ENCODE measurements at regions not wholly inside any gene's neighbourhood (a gene's known extent, or its start where the extent isn't known, plus 50 kb on each side); places are given as distances from the start of the nearest gene placed in this dataset.

DNA sequence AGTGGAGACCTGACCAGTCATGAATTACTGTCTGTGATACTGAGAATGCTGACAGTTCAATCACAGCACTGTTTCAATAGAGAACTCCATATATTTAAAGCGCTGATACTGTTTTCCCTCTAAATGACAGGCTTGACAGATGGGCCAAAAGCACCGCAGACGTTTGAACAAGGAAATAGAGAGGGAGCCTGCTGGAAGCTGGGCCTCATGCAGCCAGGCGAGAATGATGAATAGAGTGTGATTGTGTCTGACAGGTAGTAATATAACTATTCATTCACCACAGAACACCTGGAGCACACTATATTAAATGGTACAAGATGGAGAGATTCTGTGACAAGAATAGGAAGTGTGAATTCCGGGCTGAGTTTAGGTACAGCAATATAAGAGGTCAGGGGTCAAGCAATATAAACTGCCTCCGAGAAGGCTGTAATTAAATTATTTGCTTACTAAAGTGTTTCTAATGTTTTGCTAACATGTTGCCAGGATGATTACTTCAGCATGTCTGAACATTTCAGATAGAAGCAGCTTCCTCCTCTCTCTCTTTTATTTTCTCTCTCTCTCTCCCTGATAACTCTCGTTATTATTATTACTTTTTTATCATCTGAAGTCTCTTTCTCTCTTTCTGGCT, 297.7 kb downstream of the CSNK1G3 start:
- POLR2A ChIA-PET: interaction anchor here (0.6 to 1.3 kb wide), 2 partner anchors 30 to 1533 kb away, joined by 3 read pairs; no protein-coding TSS in a partner anchor
- no peak for TF ChIP-seq EZH2phosphoT487 (IDR thresholded peaks at IDR 0.05; ENCODE audit: borderline replicate concordance, low read depth, low read length)
- no peak for TF ChIP-seq CTCF (conservative IDR thresholded peaks at IDR 0.05; ENCODE audit: low read length)
- BruUV-seq (replicated peaks): no TSS peak
- Histone ChIP-seq H2AFZ (ENCODE audit: low read length) (no peak overlapping the region), H3K4me1 (ENCODE audit: insufficient read depth, low read length, poor library complexity, severe bottlenecking) (peaks cover 26% of the 10 kb centered on the region), H3K27ac (ENCODE audit: low read depth, low read length, poor library complexity, severe bottlenecking) (no peak overlapping the region), H3K4me3 (ENCODE audit: low read depth, low read length, poor library complexity, severe bottlenecking) (no peak overlapping the region), H3K79me2 (ENCODE audit: insufficient read depth, low read depth, low read length) (no peaks in the 10 kb centered on the region), H3K9me3 (ENCODE audit: low read length) (no peaks in the 10 kb centered on the region), H3K9me2 (ENCODE audit: insufficient read depth, low read length) (no peaks in the 10 kb centered on the region), H4K20me1 (ENCODE audit: insufficient read depth, low read length) (no peaks in the 10 kb centered on the region), H3K36me3 (ENCODE audit: insufficient read depth, low read length) (no peaks in the 10 kb centered on the region), H3K4me2 (ENCODE audit: low read length) (peak overlapping the region; percentile 22)
- CTCF ChIA-PET (ENCODE audit: unreplicated experiment): interaction anchor here (0.5 kb wide), 1 partner anchor 1848 kb away, joined by 4 read pairs; no protein-coding TSS in a partner anchor
- intact Hi-C loops (cut with micrococcal nuclease; ENCODE audit: unreplicated experiment): no loop called here
- peak; percentile 19 for DNase-seq (ENCODE audit: low spot score)

GRCh38 chr5:123808461-123809380, 296.7 kb downstream of the CSNK1G3 start:
- H4K20me1 ChIP-seq (ENCODE audit: insufficient read depth, low read length): no peaks in the 10 kb centered on the region
- TF ChIP-seq CTCF (conservative IDR thresholded peaks at IDR 0.05; ENCODE audit: low read length) (no peak), EZH2phosphoT487 (IDR thresholded peaks at IDR 0.05; ENCODE audit: borderline replicate concordance, low read depth, low read length) (no peak)
- H3K9me3 ChIP-seq (ENCODE audit: low read length): no peaks in the 10 kb centered on the region
- H3K4me2 ChIP-seq (ENCODE audit: low read length): no peak overlapping the region
- BruUV-seq (replicated peaks): no TSS peak
- ChIA-PET POLR2A (interaction anchor here (1.3 kb wide), 1 partner anchor 31 kb away, joined by 3 read pairs; no protein-coding TSS in a partner anchor), CTCF (ENCODE audit: unreplicated experiment) (no interaction called here)
- H3K36me3 ChIP-seq (ENCODE audit: insufficient read depth, low read length): no peaks in the 10 kb centered on the region
- intact Hi-C loops (cut with micrococcal nuclease; ENCODE audit: unreplicated experiment): no loop called here
- peaks cover 19% of the 10 kb centered on the region for H3K4me1 ChIP-seq (ENCODE audit: insufficient read depth, low read length, poor library complexity, severe bottlenecking)
- H3K27ac ChIP-seq (ENCODE audit: low read depth, low read length, poor library complexity, severe bottlenecking): no peak overlapping the region
- no peaks in the 10 kb centered on the region for H3K9me2 ChIP-seq (ENCODE audit: insufficient read depth, low read length)
- H3K4me3 ChIP-seq (ENCODE audit: low read depth, low read length, poor library complexity, severe bottlenecking): no peak overlapping the region
- H3K79me2 ChIP-seq (ENCODE audit: insufficient read depth, low read depth, low read length): no peaks in the 10 kb centered on the region
- no peak for DNase-seq (ENCODE audit: low spot score)
- H2AFZ ChIP-seq (ENCODE audit: low read length): no peak overlapping the region
